Tibial nerve (tissue), 4 donors: ENCODE measurements at regions not wholly inside any gene's neighbourhood (a gene's known extent, or its start where the extent isn't known, plus 50 kb on each side); places are given as distances from the start of the nearest gene placed in this dataset.

Source experiments
- DNase-seq, 2 donors: peaks; one replicate each; pipeline ENCODE4 v3.0.0-alpha.2; 2019; ENCODE audit warnings: low spot score in 2 of 2
- H3K27ac ChIP-seq, 4 donors: fragments of 200-600 bp; sonication (generic) in 3 of 4; one replicate each; pipeline ENCODE4 v1.5.1; 2017 to 2019; ENCODE audit warnings: mild to moderate bottlenecking in 1 of 4
- H3K27me3 ChIP-seq, 2 donors: fragments of 200-600 bp; sonication (generic) in 1 of 2; one replicate each; pipeline versions ENCODE4 v1.5.1 to v1.6.0; 2017 to 2019
- H3K36me3 ChIP-seq, 3 donors: fragments of 200-600 bp; sonication (generic); one replicate each; pipeline ENCODE4 v1.5.1; 2018 to 2019
- H3K4me1 ChIP-seq, 4 donors: fragments of 200-600 bp; sonication (generic) in 3 of 4; one replicate each; pipeline ENCODE4 v1.5.1; 2017 to 2019
- H3K4me3 ChIP-seq, 4 donors: fragments of 200-600 bp; sonication (generic) in 3 of 4; one replicate each; pipeline ENCODE4 v1.5.1; 2017 to 2019; ENCODE audit warnings: mild to moderate bottlenecking in 1 of 4, moderate library complexity in 1 of 4
- H3K9me3 ChIP-seq, 4 donors: fragments of 200-600 bp; sonication (generic) in 3 of 4; one replicate each; pipeline ENCODE4 v1.5.1; 2017 to 2019
- CTCF ChIP-seq, 5 experiments: fragments of 200-600 bp in 3 of 5; fragments of 450-650 bp in 2 of 5; sonication (generic) in 3 of 5; IDR thresholded peaks; one replicate each; pipeline ENCODE4 v1.5.1; 2016 to 2019; ENCODE audit warnings: antibody characterized with exemption in 5 of 5, mild to moderate bottlenecking in 3 of 5, moderate library complexity in 2 of 5
- EP300 ChIP-seq, 2 donors: sonication (generic); formaldehyde crosslinking; IDR thresholded peaks; one replicate each; pipeline ENCODE4 v1.6.1; 2017; ENCODE audit warnings: antibody characterized with exemption in 2 of 2, mild to moderate bottlenecking in 1 of 2
- POLR2A ChIP-seq, 2 donors: fragments of 450-650 bp; IDR thresholded peaks; one replicate each; pipeline ENCODE4 v1.6.1; 2017; ENCODE audit warnings: antibody characterized with exemption in 2 of 2, mild to moderate bottlenecking in 2 of 2, moderate library complexity in 2 of 2
- WGBS, 2 donors: methylation state at CpG; one replicate each; pipeline ENCODE4 v1.1.5; 2018; 5-methylcytosine and 5-hydroxymethylcytosine counted together

- DNase-seq = no peak
- Histone ChIP-seq H3K9me3 (no peaks in the 10 kb centered on the region), H3K4me3 (no peak overlapping the region), H3K36me3 (no peaks in the 10 kb centered on the region), H3K27me3 (peaks cover 0 to 9% of the 10 kb centered on the region in 2 donors), H3K4me1 (peaks cover 0 to 13% (median 0%) of the 10 kb centered on the region in 4 donors), H3K27ac (no peak overlapping the region)
- no peak for TF ChIP-seq CTCF (IDR thresholded peaks at IDR 0.05)
- no peak for TF ChIP-seq POLR2A (IDR thresholded peaks at IDR 0.05)
- no peak for TF ChIP-seq EP300 (IDR thresholded peaks at IDR 0.05)
- 47 to 49% methylated on average over 8 of the region's 8 CpGs for WGBS, 2 donors
These were observed 291.2 kb upstream of the SALL1 start for GRCh38 chr16:51442141-51442870.

GRCh38 chr16:51440131-51440889, 289.2 kb upstream of the SALL1 start:
- TF ChIP-seq POLR2A (IDR thresholded peaks at IDR 0.05) (no peak), EP300 (IDR thresholded peaks at IDR 0.05) (no peak), CTCF (IDR thresholded peaks at IDR 0.05) (no peak)
- H3K27ac ChIP-seq = no peak overlapping the region
- peaks cover 0 to 9% of the 10 kb centered on the region in 2 donors for H3K27me3 ChIP-seq
- WGBS, 2 donors = 12 to 20% methylated on average over 14 of the region's 14 CpGs
- no peaks in the 10 kb centered on the region for H3K36me3 ChIP-seq
- no peaks in the 10 kb centered on the region for H3K9me3 ChIP-seq
- H3K4me1 ChIP-seq = peaks cover 0 to 13% (median 0%) of the 10 kb centered on the region in 4 donors
- no peak overlapping the region for H3K4me3 ChIP-seq
- DNase-seq = no peak

- TF ChIP-seq EP300 (IDR thresholded peaks at IDR 0.05) = no peak
- no peak for TF ChIP-seq CTCF (IDR thresholded peaks at IDR 0.05)
- no peak for TF ChIP-seq POLR2A (IDR thresholded peaks at IDR 0.05)
- DNase-seq = no peak
- Histone ChIP-seq H3K4me1 (peaks cover 0 to 13% (median 0%) of the 10 kb centered on the region in 4 donors), H3K27me3 (peaks cover 0 to 9% of the 10 kb centered on the region in 2 donors), H3K4me3 (no peak overlapping the region), H3K9me3 (no peaks in the 10 kb centered on the region), H3K27ac (no peak overlapping the region), H3K36me3 (no peaks in the 10 kb centered on the region)
- 53 to 59% methylated on average over 5 of the region's 5 CpGs for whole genome bisulfite sequencing, 2 donors
These were observed 288.2 kb upstream of the SALL1 start for GRCh38 chr16:51439271-51439670.

- H3K4me3 ChIP-seq = no peak overlapping the region
- no peaks in the 10 kb centered on the region for H3K36me3 ChIP-seq
- no peaks in the 10 kb centered on the region for H3K9me3 ChIP-seq
- H3K27ac ChIP-seq = no peak overlapping the region
- DNase-seq = no peak
- no peak for TF ChIP-seq EP300 (IDR thresholded peaks at IDR 0.05)
- TF ChIP-seq POLR2A (IDR thresholded peaks at IDR 0.05) = no peak
- TF ChIP-seq CTCF (IDR thresholded peaks at IDR 0.05) = no peak
- peaks cover 0 to 6% (median 0%) of the 10 kb centered on the region in 4 donors for H3K4me1 ChIP-seq
- H3K27me3 ChIP-seq = peaks cover 0 to 9% of the 10 kb centered on the region in 2 donors
- 79 to 91% methylated on average over 1 of the region's 1 CpG for WGBS, 2 donors
These were observed 285.7 kb upstream of the SALL1 start for GRCh38 chr16:51436742-51437141.
